SK-N-MC (cell line): ENCODE measurements at regions not wholly inside any gene's neighbourhood (a gene's known extent, or its start where the extent isn't known, plus 50 kb on each side); places are given as distances from the start of the nearest gene placed in this dataset.

Experiments
- EZH2 ChIP-seq: fragments of 200-600 bp; sonication (generic); IDR thresholded peaks from one replicate; pipeline ENCODE4 v1.6.1; 2017; ENCODE audit warnings: antibody characterized with exemption
- FOXP2 ChIP-seq: optimal IDR thresholded peaks from 2 replicates; pipeline ENCODE3; 2011; ENCODE audit warnings: mild to moderate bottlenecking, moderate library complexity; ENCODE audit not compliant: insufficient read depth; ENCODE audit errors: extremely low read length, control extremely low read depth
- POLR2AphosphoS5 ChIP-seq: IDR thresholded peaks from 2 replicates; pipeline ENCODE4 v1.6.1; 2012; ENCODE audit warnings: mild to moderate bottlenecking, low read depth, low read length, borderline replicate concordance

GRCh38 chr2:129744649-129745048 lies 234.8 kb upstream of the RAB6C start:
- TF ChIP-seq POLR2AphosphoS5, result no peak
- TF ChIP-seq EZH2, result no peak
- no peak for TF ChIP-seq FOXP2
